HG03175 (cell line): ENCODE measurements at regions not wholly inside any gene's neighbourhood (a gene's known extent, or its start where the extent isn't known, plus 50 kb on each side); places are given as distances from the start of the nearest gene placed in this dataset.
A peak's percentile ranks its signal among the peaks of the same experiment; 100 is the strongest.
"Not testable (repeated sequence)": the region's sequence is repeated elsewhere in the genome, so short reads cannot be mapped to it uniquely, and the experiment has no call there.

ENCODE experiments used
- ATAC-seq: cut with Tn5 transposase; IDR thresholded peaks from one replicate; pipeline ENCODE4 v1.9.1; 2021; ENCODE audit warnings: mild to moderate bottlenecking, moderate library complexity; ENCODE audit not compliant: unreplicated experiment

- no peak for ATAC-seq
Measured at GRCh38 chr6:14510038-14510437, 392.5 kb downstream of the CD83 start.

GRCh38 chr6:14511061-14511586 lies 393.6 kb downstream of the CD83 start:
- no peak for ATAC-seq

GRCh38 chr6:14512246-14512645 lies 394.7 kb downstream of the CD83 start:
- ATAC-seq, result no peak

- ATAC-seq, result no peak
Measured at GRCh38 chr6:14513496-14514393, 396.2 kb downstream of the CD83 start.

GRCh38 chr6:14516956-14517355 lies 399.4 kb downstream of the CD83 start:
- ATAC-seq, result no peak

- ATAC-seq, result no peak
Measured at GRCh38 chr6:14517516-14518105, 400.0 kb downstream of the CD83 start.

GRCh38 chr6:14518515-14519217 lies 401.1 kb downstream of the CD83 start:
- no peak for ATAC-seq

GRCh38 chr6:14520029-14520428 lies 402.5 kb downstream of the CD83 start:
- no peak for ATAC-seq

GRCh38 chr6:14520536-14520935 lies 403.0 kb downstream of the CD83 start:
- no peak for ATAC-seq

- no peak for ATAC-seq
Measured at GRCh38 chr6:14521141-14521540, 403.6 kb downstream of the CD83 start.

- ATAC-seq, result not testable (repeated sequence)
Measured at GRCh38 chr6:14521861-14522260, 404.3 kb downstream of the CD83 start.

GRCh38 chr6:14524319-14524718 lies 406.7 kb downstream of the CD83 start:
- ATAC-seq, result no peak

- no peak for ATAC-seq
Measured at GRCh38 chr6:14530385-14530784, 412.8 kb downstream of the CD83 start.

GRCh38 chr6:14533446-14533845 lies 415.9 kb downstream of the CD83 start:
- no peak for ATAC-seq

GRCh38 chr6:14537030-14537429 lies 419.5 kb downstream of the CD83 start:
- no peak for ATAC-seq

- ATAC-seq, result no peak
Measured at GRCh38 chr6:14540276-14540675, 422.7 kb downstream of the CD83 start.

GRCh38 chr6:14540810-14541540 lies 423.4 kb downstream of the CD83 start:
- no peak for ATAC-seq

- peak; percentile 43 for ATAC-seq
Measured at GRCh38 chr6:14542670-14543366, 425.2 kb downstream of the CD83 start.

- no peak for ATAC-seq
Measured at GRCh38 chr6:14543971-14544585, 426.5 kb downstream of the CD83 start.

GRCh38 chr6:14544666-14545065 lies 427.1 kb downstream of the CD83 start:
- no peak for ATAC-seq
